Natural killer cell (primary cell): ENCODE measurements at regions not wholly inside any gene's neighbourhood (a gene's known extent, or its start where the extent isn't known, plus 50 kb on each side); places are given as distances from the start of the nearest gene placed in this dataset.

Experiments
- ATAC-seq, 3 donors: fragments of 150-1000 bp in 2 of 3; fragments of 200-7000 bp in 1 of 3; cut with Tn5 transposase; 1 replicate in 1 of 3; 2 replicates in 2 of 3; pipeline ENCODE4 v1.10.0; 2021; ENCODE audit warnings: mild to moderate bottlenecking in 2 of 3, moderate library complexity in 2 of 3
- DNase-seq, 2 donors: peaks; one replicate each; pipeline versions ENCODE4 v3.0.0 to v3.0.0-alpha.2; 2013 to 2021; ENCODE audit warnings: mixed read lengths in 1 of 2
- H3K27ac ChIP-seq: one replicate; pipeline ENCODE4 v1.5.1; 2013; ENCODE audit warnings: mild to moderate bottlenecking, low read length
- H3K27me3 ChIP-seq: one replicate; pipeline ENCODE4 v1.6.1; 2013; ENCODE audit warnings: low read length; ENCODE audit not compliant: control insufficient read depth, insufficient read depth
- H3K36me3 ChIP-seq: one replicate; pipeline ENCODE4 v1.6.1; 2013; ENCODE audit warnings: low read length; ENCODE audit not compliant: control insufficient read depth, insufficient read depth
- H3K4me1 ChIP-seq: one replicate; pipeline ENCODE4 v1.6.1; 2013; ENCODE audit warnings: low read length; ENCODE audit not compliant: control insufficient read depth, insufficient read depth
- H3K4me3 ChIP-seq: one replicate; pipeline ENCODE4 v1.5.1; 2013; ENCODE audit warnings: low read length
- H3K9me3 ChIP-seq: one replicate; pipeline ENCODE4 v1.6.1; 2013; ENCODE audit warnings: low read length; ENCODE audit not compliant: control insufficient read depth, insufficient read depth
- H3K27ac Mint-ChIP-seq, 2 donors: one replicate each; pipeline ENCODE4 v1.8.0; 2022; ENCODE audit warnings: mild to moderate bottlenecking in 2 of 2, mixed read lengths in 2 of 2, moderate library complexity in 1 of 2
- H3K27me3 Mint-ChIP-seq, 2 donors: one replicate each; pipeline ENCODE4 v1.8.0; 2022; ENCODE audit warnings: low read depth in 2 of 2, mixed read lengths in 2 of 2
- H3K36me3 Mint-ChIP-seq: one replicate; pipeline ENCODE4 v1.8.0; 2022; ENCODE audit warnings: mixed read lengths
- H3K4me1 Mint-ChIP-seq, 2 donors: one replicate each; pipeline ENCODE4 v1.8.0; 2022; ENCODE audit warnings: mixed read lengths in 2 of 2
- H3K4me3 Mint-ChIP-seq: one replicate; pipeline ENCODE4 v1.8.0; 2022; ENCODE audit warnings: mild to moderate bottlenecking, moderate library complexity, mixed read lengths
- H3K9me3 Mint-ChIP-seq, 2 donors: one replicate each; pipeline ENCODE4 v1.8.0; 2022; ENCODE audit warnings: mixed read lengths in 2 of 2
- CTCF ChIP-seq: fragments of 200-600 bp; IDR thresholded peaks from one replicate; pipeline ENCODE4 v1.8.0; 2022; ENCODE audit warnings: antibody characterized with exemption
- WGBS: methylation state at CpG from one replicate; pipeline ENCODE4 v1.1.7; 2013; ENCODE audit warnings: missing lambda C conversion rate; ENCODE audit not compliant: insufficient coverage; 5-methylcytosine and 5-hydroxymethylcytosine counted together
- intact Hi-C: fragments of 100-400 bp; cut with micrococcal nuclease; formaldehyde crosslinking; loops from one replicate; pipeline ENCODE4 v1.14.2; 2022

- no peak overlapping the region for H3K4me3 Mint-ChIP-seq
- H3K27me3 Mint-ChIP-seq = no peaks in the 10 kb centered on the region
- no peaks in the 10 kb centered on the region for H3K4me1 Mint-ChIP-seq
- no peaks in the 10 kb centered on the region for H3K27me3 ChIP-seq
- intact Hi-C loops = no loop called here
- peaks cover 8 to 9% of the 10 kb centered on the region in 2 donors for H3K9me3 Mint-ChIP-seq
- ATAC-seq = no peak
- WGBS = no CpG with 5 or more reads among the region's 1 CpG
- no peak for DNase-seq
- H3K36me3 ChIP-seq = no peaks in the 10 kb centered on the region
- no peaks in the 10 kb centered on the region for H3K36me3 Mint-ChIP-seq
- H3K27ac ChIP-seq = no peak overlapping the region
- no peak overlapping the region for H3K27ac Mint-ChIP-seq
- no peak overlapping the region for H3K4me3 ChIP-seq
- no peaks in the 10 kb centered on the region for H3K9me3 ChIP-seq
- H3K4me1 ChIP-seq = no peaks in the 10 kb centered on the region
- no peak for TF ChIP-seq CTCF
These were observed 266.2 kb downstream of the TENT5A start for GRCh38 chr6:81486234-81486633.

GRCh38 chr6:81485395-81485794, 267.1 kb downstream of the TENT5A start:
- H3K27me3 Mint-ChIP-seq = no peaks in the 10 kb centered on the region
- no peak overlapping the region for H3K27ac ChIP-seq
- no peaks in the 10 kb centered on the region for H3K9me3 ChIP-seq
- ATAC-seq (no peak), DNase-seq (no peak)
- TF ChIP-seq CTCF = no peak
- H3K4me3 ChIP-seq = no peak overlapping the region
- no peaks in the 10 kb centered on the region for H3K4me1 ChIP-seq
- H3K9me3 Mint-ChIP-seq = peaks cover 11 to 12% of the 10 kb centered on the region in 2 donors
- H3K4me1 Mint-ChIP-seq = no peaks in the 10 kb centered on the region
- no peak overlapping the region for H3K27ac Mint-ChIP-seq
- no peaks in the 10 kb centered on the region for H3K36me3 Mint-ChIP-seq
- no peaks in the 10 kb centered on the region for H3K36me3 ChIP-seq
- intact Hi-C loops = no loop called here
- no peak overlapping the region for H3K4me3 Mint-ChIP-seq
- H3K27me3 ChIP-seq = no peaks in the 10 kb centered on the region

GRCh38 chr6:81484251-81484650, 268.2 kb downstream of the TENT5A start:
- H3K27me3 Mint-ChIP-seq = no peaks in the 10 kb centered on the region
- H3K4me3 Mint-ChIP-seq = no peak overlapping the region
- no peak overlapping the region for H3K4me3 ChIP-seq
- H3K27me3 ChIP-seq = no peaks in the 10 kb centered on the region
- no peak overlapping the region for H3K27ac ChIP-seq
- ATAC-seq = no peak
- no peak for TF ChIP-seq CTCF
- no peak for DNase-seq
- no peak overlapping the region for H3K27ac Mint-ChIP-seq
- peaks cover 4 to 8% of the 10 kb centered on the region in 2 donors for H3K9me3 Mint-ChIP-seq
- no peaks in the 10 kb centered on the region for H3K4me1 Mint-ChIP-seq
- no peaks in the 10 kb centered on the region for H3K36me3 ChIP-seq
- H3K36me3 Mint-ChIP-seq = no peaks in the 10 kb centered on the region
- no peaks in the 10 kb centered on the region for H3K9me3 ChIP-seq
- H3K4me1 ChIP-seq = no peaks in the 10 kb centered on the region
- intact Hi-C loops = no loop called here

GRCh38 chr6:81480139-81480538, 272.3 kb downstream of the TENT5A start:
- no peak overlapping the region for H3K27ac ChIP-seq
- TF ChIP-seq CTCF = no peak
- intact Hi-C loops = no loop called here
- H3K4me3 Mint-ChIP-seq = no peak overlapping the region
- no peak for DNase-seq
- no peak overlapping the region for H3K4me3 ChIP-seq
- H3K9me3 Mint-ChIP-seq = peaks cover 10 to 11% of the 10 kb centered on the region in 2 donors
- no peaks in the 10 kb centered on the region for H3K4me1 ChIP-seq
- ATAC-seq = no peak
- no peaks in the 10 kb centered on the region for H3K27me3 Mint-ChIP-seq
- H3K4me1 Mint-ChIP-seq = no peaks in the 10 kb centered on the region
- H3K9me3 ChIP-seq = no peaks in the 10 kb centered on the region
- no peaks in the 10 kb centered on the region for H3K36me3 Mint-ChIP-seq
- no peaks in the 10 kb centered on the region for H3K27me3 ChIP-seq
- no peak overlapping the region for H3K27ac Mint-ChIP-seq
- no peaks in the 10 kb centered on the region for H3K36me3 ChIP-seq
